ENCODE measurements at regions not wholly inside any gene's neighbourhood (a gene's known extent, or its start where the extent isn't known, plus 50 kb on each side); places are given as distances from the start of the nearest gene placed in this dataset.

DNA sequence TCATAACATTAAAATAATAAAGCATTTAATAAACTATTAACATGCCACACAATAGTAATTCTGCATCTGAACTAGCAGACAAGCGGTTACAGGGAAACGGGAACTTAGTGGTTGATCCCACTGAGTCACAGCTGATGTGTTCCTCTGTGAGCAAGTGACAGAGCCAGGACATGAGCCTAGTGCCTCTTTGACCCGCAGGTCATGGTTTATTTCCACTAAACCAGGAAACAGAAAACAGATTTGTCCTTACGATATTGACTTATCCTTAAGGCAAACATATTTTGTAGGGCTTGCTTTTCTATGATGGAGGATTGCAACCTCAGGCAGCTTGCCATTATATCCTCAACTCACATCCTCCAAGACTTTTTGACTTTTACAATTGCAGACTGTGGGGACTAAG, 987.3 kb downstream of the CCSER2 start:
- TF ChIP-seq, protein P1, sequence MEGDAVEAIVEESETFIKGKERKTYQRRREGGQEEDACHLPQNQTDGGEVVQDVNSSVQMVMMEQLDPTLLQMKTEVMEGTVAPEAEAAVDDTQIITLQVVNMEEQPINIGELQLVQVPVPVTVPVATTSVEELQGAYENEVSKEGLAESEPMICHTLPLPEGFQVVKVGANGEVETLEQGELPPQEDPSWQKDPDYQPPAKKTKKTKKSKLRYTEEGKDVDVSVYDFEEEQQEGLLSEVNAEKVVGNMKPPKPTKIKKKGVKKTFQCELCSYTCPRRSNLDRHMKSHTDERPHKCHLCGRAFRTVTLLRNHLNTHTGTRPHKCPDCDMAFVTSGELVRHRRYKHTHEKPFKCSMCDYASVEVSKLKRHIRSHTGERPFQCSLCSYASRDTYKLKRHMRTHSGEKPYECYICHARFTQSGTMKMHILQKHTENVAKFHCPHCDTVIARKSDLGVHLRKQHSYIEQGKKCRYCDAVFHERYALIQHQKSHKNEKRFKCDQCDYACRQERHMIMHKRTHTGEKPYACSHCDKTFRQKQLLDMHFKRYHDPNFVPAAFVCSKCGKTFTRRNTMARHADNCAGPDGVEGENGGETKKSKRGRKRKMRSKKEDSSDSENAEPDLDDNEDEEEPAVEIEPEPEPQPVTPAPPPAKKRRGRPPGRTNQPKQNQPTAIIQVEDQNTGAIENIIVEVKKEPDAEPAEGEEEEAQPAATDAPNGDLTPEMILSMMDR (IDR thresholded peaks at IDR 0.05), result no peak
- TF ChIP-seq POLR2AphosphoS5 (IDR thresholded peaks at IDR 0.05) (no peak), POLR2A (IDR thresholded peaks at IDR 0.05; ENCODE audit: low read depth) (no peak), EP300 (IDR thresholded peaks at IDR 0.05) (no peak)
